ENCODE measurements at regions not wholly inside any gene's neighbourhood (a gene's known extent, or its start where the extent isn't known, plus 50 kb on each side); places are given as distances from the start of the nearest gene placed in this dataset.

- TF ChIP-seq, protein P1, sequence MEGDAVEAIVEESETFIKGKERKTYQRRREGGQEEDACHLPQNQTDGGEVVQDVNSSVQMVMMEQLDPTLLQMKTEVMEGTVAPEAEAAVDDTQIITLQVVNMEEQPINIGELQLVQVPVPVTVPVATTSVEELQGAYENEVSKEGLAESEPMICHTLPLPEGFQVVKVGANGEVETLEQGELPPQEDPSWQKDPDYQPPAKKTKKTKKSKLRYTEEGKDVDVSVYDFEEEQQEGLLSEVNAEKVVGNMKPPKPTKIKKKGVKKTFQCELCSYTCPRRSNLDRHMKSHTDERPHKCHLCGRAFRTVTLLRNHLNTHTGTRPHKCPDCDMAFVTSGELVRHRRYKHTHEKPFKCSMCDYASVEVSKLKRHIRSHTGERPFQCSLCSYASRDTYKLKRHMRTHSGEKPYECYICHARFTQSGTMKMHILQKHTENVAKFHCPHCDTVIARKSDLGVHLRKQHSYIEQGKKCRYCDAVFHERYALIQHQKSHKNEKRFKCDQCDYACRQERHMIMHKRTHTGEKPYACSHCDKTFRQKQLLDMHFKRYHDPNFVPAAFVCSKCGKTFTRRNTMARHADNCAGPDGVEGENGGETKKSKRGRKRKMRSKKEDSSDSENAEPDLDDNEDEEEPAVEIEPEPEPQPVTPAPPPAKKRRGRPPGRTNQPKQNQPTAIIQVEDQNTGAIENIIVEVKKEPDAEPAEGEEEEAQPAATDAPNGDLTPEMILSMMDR (IDR thresholded peaks at IDR 0.05; ENCODE audit: low read length), result no peak
- TF ChIP-seq EZH2 (IDR thresholded peaks at IDR 0.05; ENCODE audit: borderline replicate concordance, low read length), result no peak
Observed at GRCh38 chr12:67752226-67752732, 103.7 kb downstream of the DYRK2 start.

All from OCI-LY1 (cell line).